Endothelial cell (in vitro differentiated cells): ENCODE measurements at regions not wholly inside any gene's neighbourhood (a gene's known extent, or its start where the extent isn't known, plus 50 kb on each side); places are given as distances from the start of the nearest gene placed in this dataset.

Source experiments
- DNase-seq: peaks from one replicate; pipeline ENCODE4 v3.0.0; 2021; ENCODE audit warnings: low spot score
- H3K27ac Mint-ChIP-seq: one replicate; pipeline ENCODE4 v1.8.0; 2021; ENCODE audit warnings: mixed read lengths, inconsistent platforms; ENCODE audit not compliant: unreplicated experiment
- H3K27me3 Mint-ChIP-seq: one replicate; pipeline ENCODE4 v1.8.0; 2021; ENCODE audit warnings: mild to moderate bottlenecking, moderate library complexity, mixed read lengths, inconsistent platforms; ENCODE audit not compliant: unreplicated experiment
- H3K36me3 Mint-ChIP-seq: one replicate; pipeline ENCODE4 v1.8.0; 2021; ENCODE audit warnings: mild to moderate bottlenecking, low read depth, mixed read lengths, inconsistent platforms; ENCODE audit not compliant: unreplicated experiment
- H3K4me1 Mint-ChIP-seq: one replicate; pipeline ENCODE4 v1.8.0; 2021; ENCODE audit warnings: mild to moderate bottlenecking, mixed read lengths, inconsistent platforms; ENCODE audit not compliant: unreplicated experiment
- H3K4me3 Mint-ChIP-seq: one replicate; pipeline ENCODE4 v1.8.0; 2021; ENCODE audit warnings: mild to moderate bottlenecking, mixed read lengths, inconsistent platforms; ENCODE audit not compliant: unreplicated experiment
- H3K9me3 Mint-ChIP-seq: one replicate; pipeline ENCODE4 v1.8.0; 2021; ENCODE audit warnings: mixed read lengths, inconsistent platforms; ENCODE audit not compliant: unreplicated experiment
- CTCF ChIP-seq: fragments of 200-600 bp; sonication (generic); IDR thresholded peaks from one replicate; pipeline ENCODE4 v1.5.0; 2021; ENCODE audit warnings: antibody characterized with exemption; ENCODE audit not compliant: unreplicated experiment

- H3K27me3 Mint-ChIP-seq: peaks cover 2% of the 10 kb centered on the region
- TF ChIP-seq CTCF: no peak
- DNase-seq: no peak
- H3K4me1 Mint-ChIP-seq: no peaks in the 10 kb centered on the region
- no peak overlapping the region for H3K4me3 Mint-ChIP-seq
- H3K27ac Mint-ChIP-seq: no peak overlapping the region
- H3K36me3 Mint-ChIP-seq: no peaks in the 10 kb centered on the region
- H3K9me3 Mint-ChIP-seq: no peaks in the 10 kb centered on the region
These were observed 82.9 kb downstream of the OTUD1 start for GRCh38 chr10:23521735-23522134.

GRCh38 chr10:23522345-23522744 lies 83.5 kb downstream of the OTUD1 start:
- H3K9me3 Mint-ChIP-seq: no peaks in the 10 kb centered on the region
- no peaks in the 10 kb centered on the region for H3K36me3 Mint-ChIP-seq
- H3K4me3 Mint-ChIP-seq: no peak overlapping the region
- TF ChIP-seq CTCF: no peak
- H3K27me3 Mint-ChIP-seq: peaks cover 2% of the 10 kb centered on the region
- H3K4me1 Mint-ChIP-seq: no peaks in the 10 kb centered on the region
- DNase-seq: no peak
- H3K27ac Mint-ChIP-seq: no peak overlapping the region

GRCh38 chr10:23523251-23523650 lies 84.4 kb downstream of the OTUD1 start:
- no peak for DNase-seq
- Mint-ChIP-seq H3K9me3 (no peaks in the 10 kb centered on the region), H3K4me3 (no peak overlapping the region), H3K4me1 (no peaks in the 10 kb centered on the region), H3K27me3 (peaks cover 2% of the 10 kb centered on the region), H3K27ac (no peak overlapping the region), H3K36me3 (no peaks in the 10 kb centered on the region)
- no peak for TF ChIP-seq CTCF

GRCh38 chr10:23525406-23525805 lies 86.5 kb downstream of the OTUD1 start:
- H3K27ac Mint-ChIP-seq: no peak overlapping the region
- no peaks in the 10 kb centered on the region for H3K4me1 Mint-ChIP-seq
- no peaks in the 10 kb centered on the region for H3K36me3 Mint-ChIP-seq
- TF ChIP-seq CTCF: no peak
- H3K4me3 Mint-ChIP-seq: no peak overlapping the region
- DNase-seq: no peak
- H3K27me3 Mint-ChIP-seq: no peaks in the 10 kb centered on the region
- H3K9me3 Mint-ChIP-seq: no peaks in the 10 kb centered on the region

- DNase-seq: no peak
- Mint-ChIP-seq H3K4me3 (no peak overlapping the region), H3K27me3 (no peaks in the 10 kb centered on the region), H3K27ac (no peak overlapping the region), H3K36me3 (no peaks in the 10 kb centered on the region), H3K4me1 (peaks cover 5% of the 10 kb centered on the region), H3K9me3 (no peaks in the 10 kb centered on the region)
- TF ChIP-seq CTCF: no peak
These were observed 89.5 kb downstream of the OTUD1 start for GRCh38 chr10:23528419-23528818.
